ENCODE measurements at regions not wholly inside any gene's neighbourhood (a gene's known extent, or its start where the extent isn't known, plus 50 kb on each side); places are given as distances from the start of the nearest gene placed in this dataset.

GRCh38 chr9:129469988-129470316 lies 150.9 kb downstream of the C9orf50 start:
- no peak for DNase-seq

- DNase-seq: no peak
These were observed 151.5 kb downstream of the C9orf50 start for GRCh38 chr9:129469188-129469987.

- DNase-seq: no peak
These were observed 152.9 kb downstream of the C9orf50 start for GRCh38 chr9:129467739-129468666.

GRCh38 chr9:129467004-129467588 lies 153.8 kb downstream of the C9orf50 start:
- DNase-seq: no peak

GRCh38 chr9:129465834-129466535 lies 154.9 kb downstream of the C9orf50 start:
- no peak for DNase-seq

- no peak for DNase-seq
These were observed 155.7 kb downstream of the C9orf50 start for GRCh38 chr9:129464972-129465833.

- DNase-seq: no peak
These were observed 156.9 kb downstream of the C9orf50 start for GRCh38 chr9:129463994-129464393.

GRCh38 chr9:129463477-129463876 lies 157.4 kb downstream of the C9orf50 start:
- DNase-seq: no peak

- no peak for DNase-seq
These were observed 158.5 kb downstream of the C9orf50 start for GRCh38 chr9:129462360-129462759.

- DNase-seq: peak; percentile 96
These were observed 160.3 kb downstream of the C9orf50 start for GRCh38 chr9:129460323-129461261.

GRCh38 chr9:129459547-129460322 lies 161.2 kb downstream of the C9orf50 start:
- no peak for DNase-seq

GRCh38 chr9:129458663-129459546 lies 162.0 kb downstream of the C9orf50 start:
- DNase-seq: peak; percentile 75

GRCh38 chr9:129458155-129458661 lies 162.7 kb downstream of the C9orf50 start:
- DNase-seq: no peak

GRCh38 chr9:129457325-129457779 lies 163.5 kb downstream of the C9orf50 start:
- DNase-seq: no peak

GRCh38 chr9:129456549-129457324 lies 164.2 kb downstream of the C9orf50 start:
- DNase-seq: no peak

GRCh38 chr9:129455151-129455995 lies 165.5 kb downstream of the C9orf50 start:
- no peak for DNase-seq

Data from GDM1 (cell line).